HG02623 (cell line): ENCODE measurements at regions not wholly inside any gene's neighbourhood (a gene's known extent, or its start where the extent isn't known, plus 50 kb on each side); places are given as distances from the start of the nearest gene placed in this dataset.
"Not testable (repeated sequence)": the region's sequence is repeated elsewhere in the genome, so short reads cannot be mapped to it uniquely, and the experiment has no call there.

Source experiments
- ATAC-seq: cut with Tn5 transposase; IDR thresholded peaks from one replicate; pipeline ENCODE4 v1.9.1; 2021; ENCODE audit warnings: moderate library complexity; ENCODE audit not compliant: unreplicated experiment

GRCh38 chr4:112085156-112086035 is 59.9 kb upstream of the FAM241A start:
- no peak for ATAC-seq

- ATAC-seq: no peak
Observed at GRCh38 chr4:112086036-112086434, 59.2 kb upstream of the FAM241A start.

GRCh38 chr4:112086661-112087060 is 58.6 kb upstream of the FAM241A start:
- not testable (repeated sequence) for ATAC-seq

DNA sequence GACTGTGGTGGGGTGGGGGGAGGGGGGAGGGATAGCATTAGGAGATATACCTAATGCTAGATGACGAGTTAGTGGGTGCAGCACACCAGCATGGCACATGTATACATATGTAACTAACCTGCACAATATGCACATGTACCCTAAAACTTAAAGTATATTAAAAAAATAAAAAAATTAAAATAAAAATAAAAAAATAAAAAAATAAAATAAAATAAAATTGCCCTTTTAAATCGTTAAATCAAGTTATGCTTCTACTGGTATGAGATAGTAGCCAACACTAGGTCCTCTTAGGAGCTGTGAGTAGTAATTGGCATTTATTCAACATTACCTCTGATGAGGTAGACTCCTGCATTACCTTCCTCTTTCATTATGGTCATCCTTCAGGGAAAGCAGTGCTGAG is 52.9 kb upstream of the FAM241A start:
- ATAC-seq: not testable (repeated sequence)

GRCh38 chr4:112093636-112094202 is 51.5 kb upstream of the FAM241A start:
- ATAC-seq: no peak

DNA sequence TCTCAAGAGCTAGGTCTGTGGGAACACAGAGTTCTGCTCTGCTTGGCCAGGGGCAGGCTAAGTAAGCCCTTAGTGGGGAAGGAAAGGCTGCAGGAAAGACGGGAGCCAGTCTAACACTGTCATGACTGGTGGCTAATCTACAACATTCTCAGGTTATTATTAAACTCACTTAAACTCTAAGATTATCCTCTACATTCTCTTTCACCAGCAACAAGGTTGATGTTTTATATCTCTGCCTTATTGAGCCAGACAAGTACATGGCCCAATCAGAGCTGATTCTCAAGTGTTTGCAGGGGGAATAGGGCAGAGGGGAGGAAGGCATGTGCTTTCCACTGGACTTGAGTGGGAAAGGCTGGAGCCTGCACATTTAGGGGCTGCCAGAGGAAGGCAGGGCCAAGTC is 50.9 kb upstream of the FAM241A start:
- no peak for ATAC-seq
